ENCODE measurements at regions not wholly inside any gene's neighbourhood (a gene's known extent, or its start where the extent isn't known, plus 50 kb on each side); places are given as distances from the start of the nearest gene placed in this dataset.

GRCh38 chr13:109669956-109670355 lies 116.4 kb downstream of the IRS2 start:
- POLR2A ChIA-PET = no interaction called here
- Mint-ChIP-seq H3K4me3 (no peak overlapping the region), H3K27ac (no peak overlapping the region), H3K4me1 (ENCODE audit: low read depth) (no peaks in the 10 kb centered on the region), H3K27me3 (peaks cover under 1% of the 10 kb centered on the region), H3K36me3 (ENCODE audit: low read depth) (no peaks in the 10 kb centered on the region), H3K9me3 (no peaks in the 10 kb centered on the region)
- Histone ChIP-seq H3K27ac (ENCODE audit: low read depth in 1 of 2, low read length in 2 of 2) (no peak overlapping the region), H3K4me3 (ENCODE audit: low read length) (no peak overlapping the region), H3K36me3 (ENCODE audit: insufficient read depth, low read length) (no peaks in the 10 kb centered on the region), H3K4me1 (ENCODE audit: insufficient read depth, low read length) (no peaks in the 10 kb centered on the region), H3K27me3 (ENCODE audit: control insufficient read depth in 1 of 2, insufficient read depth in 2 of 2, low read length in 2 of 2) (peaks cover 0 to under 1% of the 10 kb centered on the region in 2 experiments), H3K9me3 (ENCODE audit: control insufficient read depth in 1 of 2, insufficient read depth in 1 of 2, low read length in 2 of 2) (no peaks in the 10 kb centered on the region)
- no peak for DNase-seq
- CTCF ChIA-PET = no interaction called here
- TF ChIP-seq CTCF (IDR thresholded peaks at IDR 0.05) = no peak
- no peak for ATAC-seq (ENCODE audit: poor library complexity)
- intact Hi-C loops (cut with DNase I, micrococcal nuclease) = no loop called here

- Histone ChIP-seq H3K27me3 (ENCODE audit: control insufficient read depth in 1 of 2, insufficient read depth in 2 of 2, low read length in 2 of 2) (no peaks in the 10 kb centered on the region), H3K9me3 (ENCODE audit: control insufficient read depth in 1 of 2, insufficient read depth in 1 of 2, low read length in 2 of 2) (no peaks in the 10 kb centered on the region), H3K4me3 (ENCODE audit: low read length) (no peak overlapping the region), H3K27ac (ENCODE audit: low read depth in 1 of 2, low read length in 2 of 2) (no peak overlapping the region), H3K36me3 (ENCODE audit: insufficient read depth, low read length) (no peaks in the 10 kb centered on the region), H3K4me1 (ENCODE audit: insufficient read depth, low read length) (no peaks in the 10 kb centered on the region)
- DNase-seq (no peak), ATAC-seq (ENCODE audit: poor library complexity) (no peak)
- no peak for TF ChIP-seq CTCF (IDR thresholded peaks at IDR 0.05)
- Mint-ChIP-seq H3K27ac (no peak overlapping the region), H3K4me3 (no peak overlapping the region), H3K27me3 (no peaks in the 10 kb centered on the region), H3K4me1 (ENCODE audit: low read depth) (no peaks in the 10 kb centered on the region), H3K36me3 (ENCODE audit: low read depth) (no peaks in the 10 kb centered on the region), H3K9me3 (no peaks in the 10 kb centered on the region)
- ChIA-PET POLR2A (no interaction called here), CTCF (no interaction called here)
- intact Hi-C loops (cut with DNase I, micrococcal nuclease) = no loop called here
Measured at GRCh38 chr13:109669234-109669612, 117.2 kb downstream of the IRS2 start.

- Mint-ChIP-seq H3K4me1 (ENCODE audit: low read depth) (no peaks in the 10 kb centered on the region), H3K9me3 (no peaks in the 10 kb centered on the region), H3K27me3 (no peaks in the 10 kb centered on the region), H3K36me3 (ENCODE audit: low read depth) (no peaks in the 10 kb centered on the region), H3K27ac (no peak overlapping the region), H3K4me3 (no peak overlapping the region)
- Histone ChIP-seq H3K36me3 (ENCODE audit: insufficient read depth, low read length) (no peaks in the 10 kb centered on the region), H3K27ac (ENCODE audit: low read depth in 1 of 2, low read length in 2 of 2) (no peak overlapping the region), H3K4me1 (ENCODE audit: insufficient read depth, low read length) (no peaks in the 10 kb centered on the region), H3K4me3 (ENCODE audit: low read length) (no peak overlapping the region), H3K9me3 (ENCODE audit: control insufficient read depth in 1 of 2, insufficient read depth in 1 of 2, low read length in 2 of 2) (no peaks in the 10 kb centered on the region), H3K27me3 (ENCODE audit: control insufficient read depth in 1 of 2, insufficient read depth in 2 of 2, low read length in 2 of 2) (no peaks in the 10 kb centered on the region)
- ATAC-seq (ENCODE audit: poor library complexity) = no peak
- intact Hi-C loops (cut with DNase I, micrococcal nuclease) = no loop called here
- POLR2A ChIA-PET = no interaction called here
- TF ChIP-seq CTCF (IDR thresholded peaks at IDR 0.05) = no peak
- DNase-seq = no peak
- CTCF ChIA-PET = no interaction called here
Measured at GRCh38 chr13:109668433-109669233, 117.8 kb downstream of the IRS2 start.

Data from CD4-positive, alpha-beta T cell (primary cell).